CD4-positive, alpha-beta T cell treated with Interleukin-6 at 100 ng/mL for 8 hours (primary cell): ENCODE measurements at regions not wholly inside any gene's neighbourhood (a gene's known extent, or its start where the extent isn't known, plus 50 kb on each side); places are given as distances from the start of the nearest gene placed in this dataset.

Source experiments
- DNase-seq: peaks from one replicate; pipeline ENCODE4 v3.0.0-alpha.2; 2020; ENCODE audit warnings: mixed read lengths, low spot score

GRCh38 chr5:109917154-109917546 is 227.4 kb downstream of the MAN2A1 start:
- DNase-seq = no peak

- DNase-seq = no peak
Observed at GRCh38 chr5:109917966-109918365, 228.2 kb downstream of the MAN2A1 start.

- no peak for DNase-seq
Observed at GRCh38 chr5:109920736-109921135, 231.0 kb downstream of the MAN2A1 start.

- peak; percentile 84 for DNase-seq
Observed at GRCh38 chr5:109921735-109922380, 232.1 kb downstream of the MAN2A1 start.

- peak; percentile 31 for DNase-seq
Observed at GRCh38 chr5:109922381-109922995, 232.8 kb downstream of the MAN2A1 start.

GRCh38 chr5:109923205-109923604 is 233.5 kb downstream of the MAN2A1 start:
- DNase-seq = no peak

- no peak for DNase-seq
Observed at GRCh38 chr5:109924237-109925107, 234.7 kb downstream of the MAN2A1 start.

GRCh38 chr5:109927639-109928038 is 237.9 kb downstream of the MAN2A1 start:
- no peak for DNase-seq

- DNase-seq = no peak
Observed at GRCh38 chr5:109928046-109928445, 238.3 kb downstream of the MAN2A1 start.

- no peak for DNase-seq
Observed at GRCh38 chr5:109928811-109929210, 239.1 kb downstream of the MAN2A1 start.

GRCh38 chr5:109929376-109929775 is 239.6 kb downstream of the MAN2A1 start:
- no peak for DNase-seq

GRCh38 chr5:109929911-109930310 is 240.2 kb downstream of the MAN2A1 start:
- DNase-seq = no peak

GRCh38 chr5:109931049-109931780 is 241.5 kb downstream of the MAN2A1 start:
- DNase-seq = no peak

GRCh38 chr5:109935833-109936490 is 246.2 kb downstream of the MAN2A1 start:
- DNase-seq = no peak

- no peak for DNase-seq
Observed at GRCh38 chr5:109936996-109937395, 247.3 kb downstream of the MAN2A1 start.

GRCh38 chr5:109937951-109938350 is 248.2 kb downstream of the MAN2A1 start:
- DNase-seq = no peak

GRCh38 chr5:109938453-109938852 is 248.7 kb downstream of the MAN2A1 start:
- DNase-seq = no peak

GRCh38 chr5:109939116-109939682 is 249.5 kb downstream of the MAN2A1 start:
- no peak for DNase-seq

- DNase-seq = no peak
Observed at GRCh38 chr5:109942646-109943045, 252.9 kb downstream of the MAN2A1 start.

GRCh38 chr5:109943701-109944235 is 254.0 kb downstream of the MAN2A1 start:
- DNase-seq = no peak

GRCh38 chr5:109944461-109944860 is 254.7 kb downstream of the MAN2A1 start:
- no peak for DNase-seq
